ENCODE measurements at regions not wholly inside any gene's neighbourhood (a gene's known extent, or its start where the extent isn't known, plus 50 kb on each side); places are given as distances from the start of the nearest gene placed in this dataset.

DNA sequence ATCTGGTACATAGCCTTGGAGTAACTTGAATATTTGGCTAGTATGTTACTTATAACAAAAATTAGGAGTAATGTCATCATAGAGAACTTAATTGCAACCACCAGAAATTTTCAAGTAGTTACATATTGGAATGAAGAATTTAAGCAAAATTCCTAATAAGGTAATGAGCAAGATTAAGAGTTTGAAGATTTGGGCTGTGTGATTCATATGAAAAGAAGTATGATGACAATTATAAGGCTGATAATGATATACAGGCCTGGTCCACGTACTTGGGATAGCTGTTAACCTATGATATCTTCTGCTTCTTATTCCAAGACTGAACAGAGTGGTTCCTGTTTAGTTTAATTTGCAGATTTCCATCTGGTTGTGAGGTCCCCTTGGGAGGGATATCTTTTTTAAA is 463.9 kb downstream of the RAPGEF2 start (continued):
- TF ChIP-seq, protein P1, sequence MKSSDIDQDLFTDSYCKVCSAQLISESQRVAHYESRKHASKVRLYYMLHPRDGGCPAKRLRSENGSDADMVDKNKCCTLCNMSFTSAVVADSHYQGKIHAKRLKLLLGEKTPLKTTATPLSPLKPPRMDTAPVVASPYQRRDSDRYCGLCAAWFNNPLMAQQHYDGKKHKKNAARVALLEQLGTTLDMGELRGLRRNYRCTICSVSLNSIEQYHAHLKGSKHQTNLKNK (CRISPR knock-in tag; IDR thresholded peaks at IDR 0.05): no peak
- TF ChIP-seq, protein P2, sequence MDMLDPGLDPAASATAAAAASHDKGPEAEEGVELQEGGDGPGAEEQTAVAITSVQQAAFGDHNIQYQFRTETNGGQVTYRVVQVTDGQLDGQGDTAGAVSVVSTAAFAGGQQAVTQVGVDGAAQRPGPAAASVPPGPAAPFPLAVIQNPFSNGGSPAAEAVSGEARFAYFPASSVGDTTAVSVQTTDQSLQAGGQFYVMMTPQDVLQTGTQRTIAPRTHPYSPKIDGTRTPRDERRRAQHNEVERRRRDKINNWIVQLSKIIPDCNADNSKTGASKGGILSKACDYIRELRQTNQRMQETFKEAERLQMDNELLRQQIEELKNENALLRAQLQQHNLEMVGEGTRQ (CRISPR knock-in tag; IDR thresholded peaks at IDR 0.05): no peak
- TF ChIP-seq EMX1 (CRISPR knock-in tag; IDR thresholded peaks at IDR 0.05) (no peak), ZNF263 (CRISPR knock-in tag; IDR thresholded peaks at IDR 0.05; ENCODE audit: low read depth) (no peak)

DNA sequence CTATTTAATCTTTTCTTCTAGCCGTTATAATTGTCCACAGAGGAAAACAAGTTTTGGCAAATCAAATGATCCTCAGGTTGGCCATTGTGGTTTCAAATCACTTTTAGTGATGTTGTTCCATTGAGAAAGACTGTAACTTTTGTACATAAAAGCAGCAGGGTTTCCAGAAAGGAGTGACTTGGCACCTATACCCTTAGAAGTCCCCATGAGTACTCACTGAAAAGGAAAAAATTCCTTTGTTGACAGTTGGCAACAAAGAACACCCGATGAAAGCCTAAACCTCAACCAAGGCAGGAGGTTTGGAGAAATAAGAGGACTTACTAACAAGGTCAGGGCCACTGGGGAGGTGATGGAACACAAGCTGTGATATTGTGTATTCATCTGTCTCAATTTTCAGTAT is 474.4 kb downstream of the RAPGEF2 start:
- Mint-ChIP-seq H3K9me3 (peaks cover 20% of the 10 kb centered on the region; the same call in 1 of the 2 replicates), H3K27me3 (ENCODE audit: low read depth) (no peaks in the 10 kb centered on the region; the same call in 1 of the 2 replicates), H3K4me3 (no peak overlapping the region), H3K36me3 (no peaks in the 10 kb centered on the region; the same call in 1 of the 2 replicates), H3K4me1 (no peaks in the 10 kb centered on the region), H3K27ac (no peak overlapping the region)
- ChIA-PET CTCF (no interaction called here), POLR2A (no interaction called here)
- TF ChIP-seq CREB1 (CRISPR knock-in tag; IDR thresholded peaks at IDR 0.05) (no peak), ZNF263 (CRISPR knock-in tag; IDR thresholded peaks at IDR 0.05; ENCODE audit: low read depth) (no peak), RELA (CRISPR knock-in tag; IDR thresholded peaks at IDR 0.05; ENCODE audit: borderline replicate concordance) (no peak), NFYB (CRISPR knock-in tag; conservative IDR thresholded peaks at IDR 0.05; ENCODE audit: low read depth) (no peak), MXD4 (CRISPR knock-in tag; IDR thresholded peaks at IDR 0.05; ENCODE audit: borderline replicate concordance) (no peak), GABPB1 (CRISPR knock-in tag; IDR thresholded peaks at IDR 0.05) (no peak), SMAD4 (CRISPR knock-in tag; IDR thresholded peaks at IDR 0.05) (no peak), NR1H2 (CRISPR knock-in tag; IDR thresholded peaks at IDR 0.05) (no peak), HMGA2 (CRISPR knock-in tag; IDR thresholded peaks at IDR 0.05) (no peak), FOXK1 (CRISPR knock-in tag; IDR thresholded peaks at IDR 0.05) (no peak), OVOL2 (CRISPR knock-in tag; IDR thresholded peaks at IDR 0.05; ENCODE audit: borderline replicate concordance) (no peak), RORB (CRISPR knock-in tag; IDR thresholded peaks at IDR 0.05) (no peak), CREM (CRISPR knock-in tag; IDR thresholded peaks at IDR 0.05) (no peak)
- TF ChIP-seq, protein P3, sequence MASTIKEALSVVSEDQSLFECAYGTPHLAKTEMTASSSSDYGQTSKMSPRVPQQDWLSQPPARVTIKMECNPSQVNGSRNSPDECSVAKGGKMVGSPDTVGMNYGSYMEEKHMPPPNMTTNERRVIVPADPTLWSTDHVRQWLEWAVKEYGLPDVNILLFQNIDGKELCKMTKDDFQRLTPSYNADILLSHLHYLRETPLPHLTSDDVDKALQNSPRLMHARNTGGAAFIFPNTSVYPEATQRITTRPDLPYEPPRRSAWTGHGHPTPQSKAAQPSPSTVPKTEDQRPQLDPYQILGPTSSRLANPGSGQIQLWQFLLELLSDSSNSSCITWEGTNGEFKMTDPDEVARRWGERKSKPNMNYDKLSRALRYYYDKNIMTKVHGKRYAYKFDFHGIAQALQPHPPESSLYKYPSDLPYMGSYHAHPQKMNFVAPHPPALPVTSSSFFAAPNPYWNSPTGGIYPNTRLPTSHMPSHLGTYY (CRISPR knock-in tag; IDR thresholded peaks at IDR 0.05): no peak
- TF ChIP-seq, protein P4, sequence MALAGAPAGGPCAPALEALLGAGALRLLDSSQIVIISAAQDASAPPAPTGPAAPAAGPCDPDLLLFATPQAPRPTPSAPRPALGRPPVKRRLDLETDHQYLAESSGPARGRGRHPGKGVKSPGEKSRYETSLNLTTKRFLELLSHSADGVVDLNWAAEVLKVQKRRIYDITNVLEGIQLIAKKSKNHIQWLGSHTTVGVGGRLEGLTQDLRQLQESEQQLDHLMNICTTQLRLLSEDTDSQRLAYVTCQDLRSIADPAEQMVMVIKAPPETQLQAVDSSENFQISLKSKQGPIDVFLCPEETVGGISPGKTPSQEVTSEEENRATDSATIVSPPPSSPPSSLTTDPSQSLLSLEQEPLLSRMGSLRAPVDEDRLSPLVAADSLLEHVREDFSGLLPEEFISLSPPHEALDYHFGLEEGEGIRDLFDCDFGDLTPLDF (CRISPR knock-in tag; IDR thresholded peaks at IDR 0.05): no peak
- TF ChIP-seq, protein P2 (CRISPR knock-in tag; IDR thresholded peaks at IDR 0.05): no peak
- TF ChIP-seq, protein P5, sequence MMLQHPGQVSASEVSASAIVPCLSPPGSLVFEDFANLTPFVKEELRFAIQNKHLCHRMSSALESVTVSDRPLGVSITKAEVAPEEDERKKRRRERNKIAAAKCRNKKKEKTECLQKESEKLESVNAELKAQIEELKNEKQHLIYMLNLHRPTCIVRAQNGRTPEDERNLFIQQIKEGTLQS (CRISPR knock-in tag; conservative IDR thresholded peaks at IDR 0.05): no peak
- TF ChIP-seq, protein P6, sequence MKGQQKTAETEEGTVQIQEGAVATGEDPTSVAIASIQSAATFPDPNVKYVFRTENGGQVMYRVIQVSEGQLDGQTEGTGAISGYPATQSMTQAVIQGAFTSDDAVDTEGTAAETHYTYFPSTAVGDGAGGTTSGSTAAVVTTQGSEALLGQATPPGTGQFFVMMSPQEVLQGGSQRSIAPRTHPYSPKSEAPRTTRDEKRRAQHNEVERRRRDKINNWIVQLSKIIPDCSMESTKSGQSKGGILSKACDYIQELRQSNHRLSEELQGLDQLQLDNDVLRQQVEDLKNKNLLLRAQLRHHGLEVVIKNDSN (CRISPR knock-in tag; IDR thresholded peaks at IDR 0.05): no peak
- TF ChIP-seq, protein P7, sequence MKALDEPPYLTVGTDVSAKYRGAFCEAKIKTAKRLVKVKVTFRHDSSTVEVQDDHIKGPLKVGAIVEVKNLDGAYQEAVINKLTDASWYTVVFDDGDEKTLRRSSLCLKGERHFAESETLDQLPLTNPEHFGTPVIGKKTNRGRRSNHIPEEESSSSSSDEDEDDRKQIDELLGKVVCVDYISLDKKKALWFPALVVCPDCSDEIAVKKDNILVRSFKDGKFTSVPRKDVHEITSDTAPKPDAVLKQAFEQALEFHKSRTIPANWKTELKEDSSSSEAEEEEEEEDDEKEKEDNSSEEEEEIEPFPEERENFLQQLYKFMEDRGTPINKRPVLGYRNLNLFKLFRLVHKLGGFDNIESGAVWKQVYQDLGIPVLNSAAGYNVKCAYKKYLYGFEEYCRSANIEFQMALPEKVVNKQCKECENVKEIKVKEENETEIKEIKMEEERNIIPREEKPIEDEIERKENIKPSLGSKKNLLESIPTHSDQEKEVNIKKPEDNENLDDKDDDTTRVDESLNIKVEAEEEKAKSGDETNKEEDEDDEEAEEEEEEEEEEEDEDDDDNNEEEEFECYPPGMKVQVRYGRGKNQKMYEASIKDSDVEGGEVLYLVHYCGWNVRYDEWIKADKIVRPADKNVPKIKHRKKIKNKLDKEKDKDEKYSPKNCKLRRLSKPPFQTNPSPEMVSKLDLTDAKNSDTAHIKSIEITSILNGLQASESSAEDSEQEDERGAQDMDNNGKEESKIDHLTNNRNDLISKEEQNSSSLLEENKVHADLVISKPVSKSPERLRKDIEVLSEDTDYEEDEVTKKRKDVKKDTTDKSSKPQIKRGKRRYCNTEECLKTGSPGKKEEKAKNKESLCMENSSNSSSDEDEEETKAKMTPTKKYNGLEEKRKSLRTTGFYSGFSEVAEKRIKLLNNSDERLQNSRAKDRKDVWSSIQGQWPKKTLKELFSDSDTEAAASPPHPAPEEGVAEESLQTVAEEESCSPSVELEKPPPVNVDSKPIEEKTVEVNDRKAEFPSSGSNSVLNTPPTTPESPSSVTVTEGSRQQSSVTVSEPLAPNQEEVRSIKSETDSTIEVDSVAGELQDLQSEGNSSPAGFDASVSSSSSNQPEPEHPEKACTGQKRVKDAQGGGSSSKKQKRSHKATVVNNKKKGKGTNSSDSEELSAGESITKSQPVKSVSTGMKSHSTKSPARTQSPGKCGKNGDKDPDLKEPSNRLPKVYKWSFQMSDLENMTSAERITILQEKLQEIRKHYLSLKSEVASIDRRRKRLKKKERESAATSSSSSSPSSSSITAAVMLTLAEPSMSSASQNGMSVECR (CRISPR knock-in tag; IDR thresholded peaks at IDR 0.05; ENCODE audit: borderline replicate concordance): no peak
- DNase-seq (ENCODE audit: low spot score) (no peak), ATAC-seq (no peak)

Data from WTC11 (cell line).